Ishikawa (cell line): ENCODE measurements at regions not wholly inside any gene's neighbourhood (a gene's known extent, or its start where the extent isn't known, plus 50 kb on each side); places are given as distances from the start of the nearest gene placed in this dataset.

Source experiments
- CEBPB ChIP-seq: IDR thresholded peaks from 2 replicates; pipeline ENCODE4 v1.6.1; 2012
- EGR1 ChIP-seq: IDR thresholded peaks from 2 replicates; pipeline ENCODE4 v1.6.1; 2012
- EP300 ChIP-seq: IDR thresholded peaks from 2 replicates; pipeline ENCODE4 v1.6.1; 2012; ENCODE audit warnings: borderline replicate concordance
- FOXM1 ChIP-seq: IDR thresholded peaks from 2 replicates; pipeline ENCODE4 v1.6.1; 2012; ENCODE audit warnings: low read depth, borderline replicate concordance
- MAX ChIP-seq: IDR thresholded peaks from 2 replicates; pipeline ENCODE4 v1.6.1; 2012
- NFIC ChIP-seq: IDR thresholded peaks from 2 replicates; pipeline ENCODE4 v1.6.1; 2012
- RAD21 ChIP-seq: IDR thresholded peaks from 2 replicates; pipeline ENCODE4 v1.6.1; 2012; ENCODE audit warnings: low read depth
- REST ChIP-seq: IDR thresholded peaks from 2 replicates; pipeline ENCODE4 v1.6.1; 2012; ENCODE audit warnings: low read depth, mild to moderate bottlenecking
- TAF1 ChIP-seq: IDR thresholded peaks from 2 replicates; pipeline ENCODE4 v1.6.1; 2012; ENCODE audit warnings: low read depth, mild to moderate bottlenecking
- TCF12 ChIP-seq: IDR thresholded peaks from 2 replicates; pipeline ENCODE4 v1.6.1; 2012; ENCODE audit warnings: low read depth
- TEAD4 ChIP-seq: IDR thresholded peaks from 2 replicates; pipeline ENCODE4 v1.6.1; 2012
- USF1 ChIP-seq: IDR thresholded peaks from 2 replicates; pipeline ENCODE4 v1.6.1; 2012
- YY1 ChIP-seq: IDR thresholded peaks from 2 replicates; pipeline ENCODE4 v1.6.1; 2012; ENCODE audit warnings: low read depth

- TF ChIP-seq REST (no peak), RAD21 (no peak), EP300 (no peak), CEBPB (no peak), FOXM1 (no peak), TCF12 (no peak), YY1 (no peak), TAF1 (no peak), TEAD4 (no peak), NFIC (no peak), MAX (no peak), USF1 (no peak), EGR1 (no peak)
These were observed 88.9 kb upstream of the RGPD4 start for GRCh38 chr2:107737756-107738155.
